AG10803 (cell line): ENCODE measurements at regions not wholly inside any gene's neighbourhood (a gene's known extent, or its start where the extent isn't known, plus 50 kb on each side); places are given as distances from the start of the nearest gene placed in this dataset.

Experiments
- DNase-seq: peaks from one replicate; pipeline ENCODE4 v3.0.0; 2010; ENCODE audit warnings: low read depth
- H3K4me3 ChIP-seq: 2 replicates; pipeline ENCODE4 v1.5.1; 2011; ENCODE audit warnings: mild to moderate bottlenecking, low read length, control low read depth
- CTCF ChIP-seq: conservative IDR thresholded peaks from 2 replicates; pipeline ENCODE4 v1.5.1; 2011; ENCODE audit warnings: mild to moderate bottlenecking, low read length, control low read depth, inconsistent platforms

GRCh38 chr2:121005453-121005852, 269.8 kb downstream of the GLI2 start:
- H3K4me3 ChIP-seq, result no peak overlapping the region
- TF ChIP-seq CTCF, result no peak
- DNase-seq, result no peak

GRCh38 chr2:121006743-121007489, 271.2 kb downstream of the GLI2 start:
- TF ChIP-seq CTCF, result no peak
- no peak overlapping the region for H3K4me3 ChIP-seq
- DNase-seq, result no peak

GRCh38 chr2:121007490-121007853, 271.8 kb downstream of the GLI2 start:
- H3K4me3 ChIP-seq, result no peak overlapping the region
- TF ChIP-seq CTCF, result no peak
- DNase-seq, result no peak

- no peak overlapping the region for H3K4me3 ChIP-seq
- peak; percentile 32 for TF ChIP-seq CTCF
- no peak for DNase-seq
These were observed 273.3 kb downstream of the GLI2 start for GRCh38 chr2:121008975-121009374.

GRCh38 chr2:121010998-121011397, 274.0 kb downstream of the TFCP2L1 start:
- H3K4me3 ChIP-seq, result no peak overlapping the region
- no peak for DNase-seq
- TF ChIP-seq CTCF, result no peak

GRCh38 chr2:121014876-121015275, 270.1 kb downstream of the TFCP2L1 start:
- no peak for DNase-seq
- no peak for TF ChIP-seq CTCF
- no peak overlapping the region for H3K4me3 ChIP-seq

GRCh38 chr2:121015971-121016485, 269.0 kb downstream of the TFCP2L1 start:
- H3K4me3 ChIP-seq, result no peak overlapping the region
- DNase-seq, result no peak
- TF ChIP-seq CTCF, result no peak
